IMR-90 (cell line): ENCODE measurements at regions not wholly inside any gene's neighbourhood (a gene's known extent, or its start where the extent isn't known, plus 50 kb on each side); places are given as distances from the start of the nearest gene placed in this dataset.

Source experiments
- ATAC-seq: fragments of 200-7000 bp; cut with Tn5 transposase; 2 replicates; pipeline ENCODE4 v1.9.1; 2020; ENCODE audit warnings: low read depth, mild to moderate bottlenecking, moderate library complexity
- BruUV-seq: library from RNA; stranded (reverse); fragments of 400-500 nt; replicated peaks from 2 replicates; lab custom pipeline; 2021; lab: Mats Ljungman, UMichigan
- CTCF ChIA-PET: fragments of 300-600 bp; formaldehyde crosslinking; extraction: SDS; loops from one replicate; lab custom pipeline; 2021; ENCODE audit warnings: antibody characterized with exemption; lab: Yijun Ruan, JAX
- POLR2A ChIA-PET: fragments of 300-600 bp; sonication (Branson Sonifier 250); formaldehyde crosslinking; loops from one replicate; lab custom pipeline; 2022; ENCODE audit warnings: antibody characterized with exemption; ENCODE audit not compliant: unreplicated experiment; lab: Charles Lee
- DNase-seq: peaks from one replicate; pipeline ENCODE4 v3.0.0; 2013
- H2AFZ ChIP-seq: replicated peaks from 2 replicates; pipeline ENCODE3; 2013; ENCODE audit warnings: low read length, mild to moderate bottlenecking; ENCODE audit not compliant: poor library complexity
- H2AK5ac ChIP-seq: 2 replicates; pipeline ENCODE4 v1.6.1; 2013; ENCODE audit warnings: low read depth, low read length, inconsistent platforms
- H2AK9ac ChIP-seq: replicated peaks from 2 replicates; pipeline ENCODE3; 2013; ENCODE audit warnings: mild to moderate bottlenecking, low read depth, low read length, moderate library complexity; ENCODE audit not compliant: poor library complexity
- H2BK120ac ChIP-seq: 2 replicates; pipeline ENCODE4 v1.6.1; 2013; ENCODE audit warnings: low read depth, low read length, inconsistent platforms
- H2BK15ac ChIP-seq: 3 replicates; pipeline ENCODE4 v1.6.1; 2013; ENCODE audit warnings: low read depth, low read length, inconsistent platforms
- H2BK20ac ChIP-seq: 2 replicates; pipeline ENCODE4 v1.6.1; 2013; ENCODE audit warnings: low read depth, mild to moderate bottlenecking, inconsistent platforms, low read length, moderate library complexity
- H2BK5ac ChIP-seq: 2 replicates; pipeline ENCODE4 v1.6.1; 2013; ENCODE audit warnings: mild to moderate bottlenecking, low read depth, low read length, inconsistent platforms; ENCODE audit not compliant: poor library complexity, severe bottlenecking
- H3K14ac ChIP-seq: replicated peaks from 2 replicates; pipeline ENCODE4 v1.6.1; 2013; ENCODE audit warnings: low read depth, low read length, inconsistent platforms
- H3K18ac ChIP-seq: 2 replicates; pipeline ENCODE4 v1.6.1; 2013; ENCODE audit warnings: low read depth, low read length, control low read depth
- H3K23ac ChIP-seq: 2 replicates; pipeline ENCODE4 v1.6.1; 2013; ENCODE audit warnings: low read depth, low read length, inconsistent platforms
- H3K27ac ChIP-seq: 2 replicates; pipeline ENCODE4 v1.5.1; 2013; ENCODE audit warnings: mild to moderate bottlenecking, control low read depth, low read length; ENCODE audit not compliant: insufficient read depth
- H3K27me3 ChIP-seq: 2 replicates; pipeline ENCODE4 v1.6.1; 2013; ENCODE audit warnings: low read length; ENCODE audit not compliant: control insufficient read depth, insufficient read depth
- H3K36me3 ChIP-seq: 2 replicates; pipeline ENCODE4 v1.6.1; 2013; ENCODE audit warnings: low read length, mixed read lengths; ENCODE audit not compliant: control insufficient read depth, insufficient read depth
- H3K4ac ChIP-seq: 2 replicates; pipeline ENCODE4 v1.6.1; 2013; ENCODE audit warnings: low read depth, low read length, inconsistent platforms
- H3K4me1 ChIP-seq: 2 replicates; pipeline ENCODE4 v1.6.1; 2013; ENCODE audit warnings: low read length, mixed read lengths; ENCODE audit not compliant: control insufficient read depth, insufficient read depth
- H3K4me2 ChIP-seq: 2 replicates; pipeline ENCODE4 v1.6.1; 2013; ENCODE audit warnings: low read depth, mild to moderate bottlenecking, control low read depth, low read length, moderate library complexity
- H3K4me3 ChIP-seq: 2 replicates; pipeline ENCODE4 v1.5.1; 2013; ENCODE audit warnings: low read depth, mild to moderate bottlenecking, control low read depth, low read length, moderate library complexity; ENCODE audit not compliant: insufficient read depth
- H3K56ac ChIP-seq: 2 replicates; pipeline ENCODE4 v1.6.1; 2013; ENCODE audit warnings: low read length, inconsistent platforms; ENCODE audit not compliant: insufficient read depth; ENCODE audit errors: extremely low read depth
- H3K79me1 ChIP-seq, 2 experiments: 2 replicates each; pipeline ENCODE4 v1.6.1; 2013; ENCODE audit warnings: low read length in 2 of 2, inconsistent platforms in 1 of 2, low read depth in 1 of 2
- H3K9ac ChIP-seq: 2 replicates; pipeline ENCODE4 v1.6.1; 2013; ENCODE audit warnings: low read depth, low read length, control low read depth
- H3K9me1 ChIP-seq: 2 replicates; pipeline ENCODE4 v1.6.1; 2013; ENCODE audit warnings: low read length, inconsistent platforms; ENCODE audit not compliant: insufficient read depth
- H3K9me3 ChIP-seq: 2 replicates; pipeline ENCODE4 v1.6.1; 2013; ENCODE audit warnings: low read length; ENCODE audit not compliant: control insufficient read depth, insufficient read depth
- H4K20me1 ChIP-seq: 2 replicates; pipeline ENCODE4 v1.6.1; 2013; ENCODE audit warnings: low read length, inconsistent platforms; ENCODE audit not compliant: insufficient read depth
- H4K5ac ChIP-seq: 2 replicates; pipeline ENCODE4 v1.6.1; 2013; ENCODE audit warnings: mild to moderate bottlenecking, low read depth, low read length, control low read depth
- H4K8ac ChIP-seq, 2 experiments: 2 replicates each; pipeline ENCODE4 v1.6.1; 2013; ENCODE audit warnings: low read depth in 2 of 2, low read length in 2 of 2, control low read depth in 1 of 2, inconsistent platforms in 1 of 2
- H4K91ac ChIP-seq: 2 replicates; pipeline ENCODE4 v1.6.1; 2013; ENCODE audit warnings: low read depth, low read length, inconsistent platforms; ENCODE audit not compliant: insufficient read depth
- FOS ChIP-seq: fragments of 150-350 bp; IDR thresholded peaks from 2 replicates; pipeline ENCODE4 v1.6.1; 2016; ENCODE audit warnings: low read depth, low read length
- RCOR1 ChIP-seq: IDR thresholded peaks from 2 replicates; pipeline ENCODE4 v1.6.1; 2012; ENCODE audit warnings: mild to moderate bottlenecking, low read length, improper control_type of control experiment; ENCODE audit not compliant: insufficient replicate concordance
- WGBS, 2 experiments: methylation state at CpG; one replicate each; pipeline versions ENCODE4 v1.1.5 to v1.1.7; 2013; ENCODE audit warnings: missing lambda C conversion rate in 2 of 2; ENCODE audit not compliant: insufficient read length in 1 of 2; ENCODE audit errors: extremely low coverage in 2 of 2; 5-methylcytosine and 5-hydroxymethylcytosine counted together
- dilution Hi-C: fragments of 300-500 bp; cut with HindIII; formaldehyde crosslinking; loops from one replicate; pipeline ENCODE4 v1.14.3; 2018; ENCODE audit warnings: low sequenced_read_pairs; ENCODE audit not compliant: unreplicated experiment
- in situ Hi-C: fragments of 300-500 bp; cut with MboI; formaldehyde crosslinking; loops from 3 replicates; pipeline ENCODE4 v1.14.3; 2019; ENCODE audit warnings: low sequenced_read_pairs, inconsistent platforms, mixed read lengths
- intact Hi-C: fragments of 100-400 bp; cut with micrococcal nuclease; formaldehyde crosslinking; loops from 2 replicates; pipeline ENCODE4 v1.10.0; 2022

DNA sequence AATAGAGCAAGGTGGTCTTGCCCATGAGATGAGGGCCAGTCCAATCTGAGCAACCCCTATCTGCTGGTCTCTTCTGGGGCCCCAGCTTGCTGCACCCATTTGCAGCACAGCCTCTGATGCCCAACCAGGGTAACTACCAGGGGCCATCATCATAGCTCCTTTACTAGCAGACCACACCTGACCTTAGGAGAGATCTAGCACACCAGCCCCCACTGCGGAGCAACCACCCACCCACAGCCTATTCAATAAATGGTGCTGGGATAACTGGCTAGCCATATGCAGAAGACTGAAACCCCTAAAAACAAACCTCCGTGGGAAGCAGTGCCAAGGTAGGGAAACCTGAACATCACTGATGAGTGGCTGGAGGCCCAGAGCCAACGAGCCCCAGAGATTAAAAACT, 196.1 kb upstream of the RBBP8 start:
- no peak overlapping the region for H3K4ac ChIP-seq
- in situ Hi-C loops (no loop called here), intact Hi-C loops (loop anchor here (10.0 kb wide), 1 partner anchor 58 kb away; no protein-coding TSS in a partner anchor), dilution Hi-C loops (no loop called here)
- H3K9me1 ChIP-seq: no peaks in the 10 kb centered on the region; the same call in 1 of the 2 replicates
- no peak overlapping the region for H3K18ac ChIP-seq
- H4K5ac ChIP-seq: no peak overlapping the region
- H3K4me3 ChIP-seq: no peak overlapping the region
- H3K27ac ChIP-seq: no peak overlapping the region
- no peak overlapping the region for H2BK15ac ChIP-seq
- H3K36me3 ChIP-seq: no peaks in the 10 kb centered on the region
- H2AK9ac ChIP-seq: no peak overlapping the region
- no peak overlapping the region for H4K91ac ChIP-seq
- ChIA-PET POLR2A (no interaction called here), CTCF (interaction anchor here (1.6 kb wide), 1 partner anchor 17 kb away, joined by 3 read pairs; no protein-coding TSS in a partner anchor)
- TF ChIP-seq RCOR1 (no peak), FOS (no peak)
- no peak overlapping the region for H2BK20ac ChIP-seq
- H2BK5ac ChIP-seq: no peak overlapping the region
- DNase-seq (no peak), ATAC-seq (no peak)
- no CpG with 5 or more reads among the region's 3 CpGs for WGBS, 2 experiments
- no peak overlapping the region for H3K56ac ChIP-seq
- H3K23ac ChIP-seq: no peak overlapping the region
- no peak overlapping the region for H2BK120ac ChIP-seq
- no peak overlapping the region for H3K14ac ChIP-seq
- no peak overlapping the region for H3K4me2 ChIP-seq
- H3K79me1 ChIP-seq: no peaks in the 10 kb centered on the region
- no peak overlapping the region for H2AK5ac ChIP-seq
- no peaks in the 10 kb centered on the region for H3K9me3 ChIP-seq
- no peak overlapping the region for H4K8ac ChIP-seq
- H3K9ac ChIP-seq: no peak overlapping the region
- no peaks in the 10 kb centered on the region for H4K20me1 ChIP-seq
- H3K27me3 ChIP-seq: peaks cover 3% of the 10 kb centered on the region; the same call in 1 of the 2 replicates
- H2AFZ ChIP-seq: no peak overlapping the region
- BruUV-seq: no TSS peak
- H3K4me1 ChIP-seq: peaks cover 2% of the 10 kb centered on the region; the same call in 1 of the 2 replicates
